GM23338 (cell line): ENCODE measurements at regions not wholly inside any gene's neighbourhood (a gene's known extent, or its start where the extent isn't known, plus 50 kb on each side); places are given as distances from the start of the nearest gene placed in this dataset.

Source experiments
- ATAC-seq: fragments of 200-7000 bp; cut with Tn5 transposase; 3 replicates; pipeline ENCODE4 v1.9.1; 2020
- DNase-seq: peaks from one replicate; pipeline ENCODE4 v3.0.0-alpha.2; 2015; ENCODE audit warnings: low spot score
- H2AFZ ChIP-seq: fragments of 200-600 bp; sonication (generic); 2 replicates; pipeline ENCODE4 v1.8.0; 2016; ENCODE audit warnings: antibody characterized with exemption, mild to moderate bottlenecking, moderate library complexity
- H3F3A ChIP-seq: fragments of 200-600 bp; sonication (generic); replicated peaks from 2 replicates; pipeline ENCODE4 v1.8.0; 2017; ENCODE audit warnings: antibody characterized with exemption, mixed run types, low read depth
- H3K27ac ChIP-seq: fragments of 200-600 bp; sonication (generic); 2 replicates; pipeline ENCODE4 v1.6.1; 2016; ENCODE audit warnings: low read depth
- H3K27me3 ChIP-seq: fragments of 200-600 bp; sonication (generic); 2 replicates; pipeline ENCODE4 v1.8.0; 2016; ENCODE audit warnings: mild to moderate bottlenecking, mixed run types, moderate library complexity; ENCODE audit not compliant: insufficient read depth
- H3K36me3 ChIP-seq: fragments of 200-600 bp; sonication (generic); 2 replicates; pipeline ENCODE4 v1.8.0; 2016; ENCODE audit warnings: mild to moderate bottlenecking; ENCODE audit not compliant: insufficient read depth
- H3K4me1 ChIP-seq: fragments of 200-600 bp; sonication (generic); 2 replicates; pipeline ENCODE4 v1.8.0; 2016; ENCODE audit warnings: mild to moderate bottlenecking, moderate library complexity; ENCODE audit not compliant: insufficient read depth
- H3K4me2 ChIP-seq: fragments of 200-600 bp; sonication (generic); 2 replicates; pipeline ENCODE4 v1.7.1; 2017; ENCODE audit warnings: mixed run types
- H3K4me3 ChIP-seq: fragments of 200-600 bp; sonication (generic); 2 replicates; pipeline ENCODE4 v1.6.1; 2016; ENCODE audit warnings: mixed run types
- H3K79me2 ChIP-seq: fragments of 200-600 bp; sonication (generic); replicated peaks from 2 replicates; pipeline ENCODE4 v1.8.0; 2017; ENCODE audit warnings: mild to moderate bottlenecking; ENCODE audit not compliant: insufficient read depth
- H3K9me2 ChIP-seq: fragments of 200-600 bp; sonication (generic); 2 replicates; pipeline ENCODE4 v1.8.0; 2017; ENCODE audit not compliant: insufficient read depth
- H4K20me1 ChIP-seq: fragments of 200-600 bp; sonication (generic); replicated peaks from 2 replicates; pipeline ENCODE4 v1.8.0; 2017; ENCODE audit warnings: mild to moderate bottlenecking; ENCODE audit not compliant: insufficient read depth
- H3K27ac Mint-ChIP-seq: 2 replicates; pipeline ENCODE4 v1.8.0; 2020; ENCODE audit warnings: inconsistent platforms, mild to moderate bottlenecking, moderate library complexity, mixed read lengths
- H3K27me3 Mint-ChIP-seq: 3 replicates; pipeline ENCODE4 v1.8.0; 2022; ENCODE audit warnings: low read depth, mild to moderate bottlenecking, moderate library complexity, mixed read lengths, inconsistent platforms; ENCODE audit not compliant: insufficient read depth, poor library complexity
- H3K36me3 Mint-ChIP-seq: 3 replicates; pipeline ENCODE4 v1.8.0; 2021; ENCODE audit warnings: low read depth, mild to moderate bottlenecking, inconsistent platforms, moderate library complexity, mixed read lengths
- H3K4me1 Mint-ChIP-seq: 3 replicates; pipeline ENCODE4 v1.8.0; 2020; ENCODE audit warnings: mild to moderate bottlenecking, inconsistent platforms, mixed read lengths
- H3K4me3 Mint-ChIP-seq: 3 replicates; pipeline ENCODE4 v1.8.0; 2021; ENCODE audit warnings: moderate library complexity, mild to moderate bottlenecking, inconsistent platforms, mixed read lengths
- H3K9me3 Mint-ChIP-seq: 3 replicates; pipeline ENCODE4 v1.8.0; 2020; ENCODE audit warnings: moderate library complexity, mild to moderate bottlenecking, inconsistent platforms, mixed read lengths
- CREB1 ChIP-seq: fragments of 250-450 bp; sonication (Bioruptor Pico); IDR thresholded peaks from 2 replicates; pipeline ENCODE4 v1.5.0; 2020; ENCODE audit warnings: low read depth, mild to moderate bottlenecking, moderate library complexity
- EZH2 ChIP-seq: fragments of 200-600 bp; sonication (generic); IDR thresholded peaks from one replicate; pipeline ENCODE4 v1.8.0; 2017; ENCODE audit warnings: antibody characterized with exemption, mild to moderate bottlenecking, low read depth; ENCODE audit not compliant: unreplicated experiment
- EZH2phosphoT487 ChIP-seq: fragments of 200-600 bp; sonication (generic); IDR thresholded peaks from one replicate; pipeline ENCODE4 v1.8.1; 2018; ENCODE audit warnings: antibody characterized with exemption; ENCODE audit not compliant: unreplicated experiment
- JUNB ChIP-seq: IDR thresholded peaks from one replicate; pipeline ENCODE4 v1.6.1; 2016; ENCODE audit warnings: antibody characterized with exemption; ENCODE audit not compliant: unreplicated experiment
- NANOG ChIP-seq: IDR thresholded peaks from 2 replicates; pipeline ENCODE4 v1.6.1; 2016; ENCODE audit warnings: antibody characterized with exemption, borderline replicate concordance
- POLR2AphosphoS5 ChIP-seq: IDR thresholded peaks from 2 replicates; pipeline ENCODE4 v1.6.1; 2016; ENCODE audit warnings: antibody characterized with exemption, low read depth
- STAT1 ChIP-seq: IDR thresholded peaks from one replicate; pipeline ENCODE4 v1.6.1; 2016; ENCODE audit warnings: antibody characterized with exemption; ENCODE audit not compliant: unreplicated experiment
- ZNF114 ChIP-seq: fragments of 250-450 bp; sonication (Bioruptor Pico); IDR thresholded peaks from 2 replicates; pipeline ENCODE4 v1.5.0; 2020; ENCODE audit warnings: mild to moderate bottlenecking, moderate library complexity
- ZNF331 ChIP-seq: fragments of 250-450 bp; sonication (Bioruptor Pico); IDR thresholded peaks from 2 replicates; pipeline ENCODE4 v1.5.0; 2020; ENCODE audit warnings: low read depth, mild to moderate bottlenecking, moderate library complexity
- TF ChIP-seq, protein P1 (sequence below), 2 experiments: fragments of 200-600 bp in 1 of 2; sonication (generic) in 1 of 2; conservative IDR thresholded peaks; 2 replicates each; pipeline versions ENCODE4 v1.5.1 to v1.6.1; 2016 to 2017; ENCODE audit warnings: antibody characterized with exemption in 2 of 2, low read depth in 2 of 2, mild to moderate bottlenecking in 2 of 2, moderate library complexity in 1 of 2
- TF ChIP-seq, protein P2 (sequence below): IDR thresholded peaks from 2 replicates; pipeline ENCODE4 v1.6.1; 2016; ENCODE audit warnings: antibody characterized with exemption
- TF ChIP-seq, protein P3 (sequence below): IDR thresholded peaks from one replicate; pipeline ENCODE4 v1.6.1; 2018; ENCODE audit warnings: antibody characterized with exemption; ENCODE audit not compliant: unreplicated experiment
- TF ChIP-seq, protein P4 (sequence below): fragments of 250-450 bp; sonication (Bioruptor Pico); IDR thresholded peaks from 2 replicates; pipeline ENCODE4 v1.5.0; 2020; ENCODE audit warnings: mild to moderate bottlenecking, moderate library complexity

DNA sequence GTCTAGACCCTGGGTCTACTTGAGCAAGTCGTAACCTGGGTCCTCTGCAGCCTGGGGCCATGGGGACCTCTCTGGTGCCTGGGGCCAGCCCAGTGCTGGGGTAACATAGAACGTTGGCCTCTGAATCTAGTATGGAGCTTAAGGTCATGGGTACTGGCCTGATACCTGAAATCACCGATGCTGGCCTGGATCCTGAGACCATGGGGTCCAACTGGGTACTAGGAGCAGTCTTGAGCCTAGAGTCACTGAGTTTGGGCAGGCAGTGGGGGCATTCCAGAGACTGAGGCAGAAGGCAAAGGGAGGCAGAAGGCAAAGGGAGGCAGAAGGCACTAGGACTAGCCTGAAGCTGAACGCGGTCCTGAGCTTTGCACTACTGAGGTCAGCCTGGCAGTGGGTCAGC, 1121.1 kb upstream of the PRR20A start:
- H3K79me2 ChIP-seq, result no peaks in the 10 kb centered on the region
- no peak overlapping the region for H3K4me2 ChIP-seq
- Mint-ChIP-seq H3K9me3 (peaks cover 3% of the 10 kb centered on the region; the same call in 1 of the 3 replicates), H3K27me3 (no peaks in the 10 kb centered on the region), H3K36me3 (no peaks in the 10 kb centered on the region), H3K27ac (no peak overlapping the region), H3K4me3 (no peak overlapping the region), H3K4me1 (peaks cover 15% of the 10 kb centered on the region; the same call in 2 of the 3 replicates)
- no peak for ATAC-seq
- H3K4me3 ChIP-seq, result no peak overlapping the region
- H3K4me1 ChIP-seq, result peaks cover 10% of the 10 kb centered on the region; the same call in 1 of the 2 replicates
- no peaks in the 10 kb centered on the region for H4K20me1 ChIP-seq
- no peak overlapping the region for H2AFZ ChIP-seq
- no peaks in the 10 kb centered on the region for H3K27me3 ChIP-seq
- no peaks in the 10 kb centered on the region for H3K36me3 ChIP-seq
- TF ChIP-seq JUNB, result no peak
- no peak for TF ChIP-seq EZH2phosphoT487
- no peak for TF ChIP-seq ZNF331 (CRISPR knock-in tag)
- TF ChIP-seq ZNF114, result no peak
- TF ChIP-seq, protein P1, sequence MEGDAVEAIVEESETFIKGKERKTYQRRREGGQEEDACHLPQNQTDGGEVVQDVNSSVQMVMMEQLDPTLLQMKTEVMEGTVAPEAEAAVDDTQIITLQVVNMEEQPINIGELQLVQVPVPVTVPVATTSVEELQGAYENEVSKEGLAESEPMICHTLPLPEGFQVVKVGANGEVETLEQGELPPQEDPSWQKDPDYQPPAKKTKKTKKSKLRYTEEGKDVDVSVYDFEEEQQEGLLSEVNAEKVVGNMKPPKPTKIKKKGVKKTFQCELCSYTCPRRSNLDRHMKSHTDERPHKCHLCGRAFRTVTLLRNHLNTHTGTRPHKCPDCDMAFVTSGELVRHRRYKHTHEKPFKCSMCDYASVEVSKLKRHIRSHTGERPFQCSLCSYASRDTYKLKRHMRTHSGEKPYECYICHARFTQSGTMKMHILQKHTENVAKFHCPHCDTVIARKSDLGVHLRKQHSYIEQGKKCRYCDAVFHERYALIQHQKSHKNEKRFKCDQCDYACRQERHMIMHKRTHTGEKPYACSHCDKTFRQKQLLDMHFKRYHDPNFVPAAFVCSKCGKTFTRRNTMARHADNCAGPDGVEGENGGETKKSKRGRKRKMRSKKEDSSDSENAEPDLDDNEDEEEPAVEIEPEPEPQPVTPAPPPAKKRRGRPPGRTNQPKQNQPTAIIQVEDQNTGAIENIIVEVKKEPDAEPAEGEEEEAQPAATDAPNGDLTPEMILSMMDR (conservative IDR thresholded peaks at IDR 0.05; ENCODE audit: low read depth in 2 of 2), result no peak
- TF ChIP-seq, protein P2, sequence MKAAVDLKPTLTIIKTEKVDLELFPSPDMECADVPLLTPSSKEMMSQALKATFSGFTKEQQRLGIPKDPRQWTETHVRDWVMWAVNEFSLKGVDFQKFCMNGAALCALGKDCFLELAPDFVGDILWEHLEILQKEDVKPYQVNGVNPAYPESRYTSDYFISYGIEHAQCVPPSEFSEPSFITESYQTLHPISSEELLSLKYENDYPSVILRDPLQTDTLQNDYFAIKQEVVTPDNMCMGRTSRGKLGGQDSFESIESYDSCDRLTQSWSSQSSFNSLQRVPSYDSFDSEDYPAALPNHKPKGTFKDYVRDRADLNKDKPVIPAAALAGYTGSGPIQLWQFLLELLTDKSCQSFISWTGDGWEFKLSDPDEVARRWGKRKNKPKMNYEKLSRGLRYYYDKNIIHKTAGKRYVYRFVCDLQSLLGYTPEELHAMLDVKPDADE, result no peak
- no peak for TF ChIP-seq CREB1 (CRISPR knock-in tag)
- TF ChIP-seq, protein P3, sequence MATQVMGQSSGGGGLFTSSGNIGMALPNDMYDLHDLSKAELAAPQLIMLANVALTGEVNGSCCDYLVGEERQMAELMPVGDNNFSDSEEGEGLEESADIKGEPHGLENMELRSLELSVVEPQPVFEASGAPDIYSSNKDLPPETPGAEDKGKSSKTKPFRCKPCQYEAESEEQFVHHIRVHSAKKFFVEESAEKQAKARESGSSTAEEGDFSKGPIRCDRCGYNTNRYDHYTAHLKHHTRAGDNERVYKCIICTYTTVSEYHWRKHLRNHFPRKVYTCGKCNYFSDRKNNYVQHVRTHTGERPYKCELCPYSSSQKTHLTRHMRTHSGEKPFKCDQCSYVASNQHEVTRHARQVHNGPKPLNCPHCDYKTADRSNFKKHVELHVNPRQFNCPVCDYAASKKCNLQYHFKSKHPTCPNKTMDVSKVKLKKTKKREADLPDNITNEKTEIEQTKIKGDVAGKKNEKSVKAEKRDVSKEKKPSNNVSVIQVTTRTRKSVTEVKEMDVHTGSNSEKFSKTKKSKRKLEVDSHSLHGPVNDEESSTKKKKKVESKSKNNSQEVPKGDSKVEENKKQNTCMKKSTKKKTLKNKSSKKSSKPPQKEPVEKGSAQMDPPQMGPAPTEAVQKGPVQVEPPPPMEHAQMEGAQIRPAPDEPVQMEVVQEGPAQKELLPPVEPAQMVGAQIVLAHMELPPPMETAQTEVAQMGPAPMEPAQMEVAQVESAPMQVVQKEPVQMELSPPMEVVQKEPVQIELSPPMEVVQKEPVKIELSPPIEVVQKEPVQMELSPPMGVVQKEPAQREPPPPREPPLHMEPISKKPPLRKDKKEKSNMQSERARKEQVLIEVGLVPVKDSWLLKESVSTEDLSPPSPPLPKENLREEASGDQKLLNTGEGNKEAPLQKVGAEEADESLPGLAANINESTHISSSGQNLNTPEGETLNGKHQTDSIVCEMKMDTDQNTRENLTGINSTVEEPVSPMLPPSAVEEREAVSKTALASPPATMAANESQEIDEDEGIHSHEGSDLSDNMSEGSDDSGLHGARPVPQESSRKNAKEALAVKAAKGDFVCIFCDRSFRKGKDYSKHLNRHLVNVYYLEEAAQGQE, result no peak
- TF ChIP-seq NANOG, result no peak
- TF ChIP-seq EZH2, result no peak
- no peak for TF ChIP-seq STAT1
- TF ChIP-seq, protein P4, sequence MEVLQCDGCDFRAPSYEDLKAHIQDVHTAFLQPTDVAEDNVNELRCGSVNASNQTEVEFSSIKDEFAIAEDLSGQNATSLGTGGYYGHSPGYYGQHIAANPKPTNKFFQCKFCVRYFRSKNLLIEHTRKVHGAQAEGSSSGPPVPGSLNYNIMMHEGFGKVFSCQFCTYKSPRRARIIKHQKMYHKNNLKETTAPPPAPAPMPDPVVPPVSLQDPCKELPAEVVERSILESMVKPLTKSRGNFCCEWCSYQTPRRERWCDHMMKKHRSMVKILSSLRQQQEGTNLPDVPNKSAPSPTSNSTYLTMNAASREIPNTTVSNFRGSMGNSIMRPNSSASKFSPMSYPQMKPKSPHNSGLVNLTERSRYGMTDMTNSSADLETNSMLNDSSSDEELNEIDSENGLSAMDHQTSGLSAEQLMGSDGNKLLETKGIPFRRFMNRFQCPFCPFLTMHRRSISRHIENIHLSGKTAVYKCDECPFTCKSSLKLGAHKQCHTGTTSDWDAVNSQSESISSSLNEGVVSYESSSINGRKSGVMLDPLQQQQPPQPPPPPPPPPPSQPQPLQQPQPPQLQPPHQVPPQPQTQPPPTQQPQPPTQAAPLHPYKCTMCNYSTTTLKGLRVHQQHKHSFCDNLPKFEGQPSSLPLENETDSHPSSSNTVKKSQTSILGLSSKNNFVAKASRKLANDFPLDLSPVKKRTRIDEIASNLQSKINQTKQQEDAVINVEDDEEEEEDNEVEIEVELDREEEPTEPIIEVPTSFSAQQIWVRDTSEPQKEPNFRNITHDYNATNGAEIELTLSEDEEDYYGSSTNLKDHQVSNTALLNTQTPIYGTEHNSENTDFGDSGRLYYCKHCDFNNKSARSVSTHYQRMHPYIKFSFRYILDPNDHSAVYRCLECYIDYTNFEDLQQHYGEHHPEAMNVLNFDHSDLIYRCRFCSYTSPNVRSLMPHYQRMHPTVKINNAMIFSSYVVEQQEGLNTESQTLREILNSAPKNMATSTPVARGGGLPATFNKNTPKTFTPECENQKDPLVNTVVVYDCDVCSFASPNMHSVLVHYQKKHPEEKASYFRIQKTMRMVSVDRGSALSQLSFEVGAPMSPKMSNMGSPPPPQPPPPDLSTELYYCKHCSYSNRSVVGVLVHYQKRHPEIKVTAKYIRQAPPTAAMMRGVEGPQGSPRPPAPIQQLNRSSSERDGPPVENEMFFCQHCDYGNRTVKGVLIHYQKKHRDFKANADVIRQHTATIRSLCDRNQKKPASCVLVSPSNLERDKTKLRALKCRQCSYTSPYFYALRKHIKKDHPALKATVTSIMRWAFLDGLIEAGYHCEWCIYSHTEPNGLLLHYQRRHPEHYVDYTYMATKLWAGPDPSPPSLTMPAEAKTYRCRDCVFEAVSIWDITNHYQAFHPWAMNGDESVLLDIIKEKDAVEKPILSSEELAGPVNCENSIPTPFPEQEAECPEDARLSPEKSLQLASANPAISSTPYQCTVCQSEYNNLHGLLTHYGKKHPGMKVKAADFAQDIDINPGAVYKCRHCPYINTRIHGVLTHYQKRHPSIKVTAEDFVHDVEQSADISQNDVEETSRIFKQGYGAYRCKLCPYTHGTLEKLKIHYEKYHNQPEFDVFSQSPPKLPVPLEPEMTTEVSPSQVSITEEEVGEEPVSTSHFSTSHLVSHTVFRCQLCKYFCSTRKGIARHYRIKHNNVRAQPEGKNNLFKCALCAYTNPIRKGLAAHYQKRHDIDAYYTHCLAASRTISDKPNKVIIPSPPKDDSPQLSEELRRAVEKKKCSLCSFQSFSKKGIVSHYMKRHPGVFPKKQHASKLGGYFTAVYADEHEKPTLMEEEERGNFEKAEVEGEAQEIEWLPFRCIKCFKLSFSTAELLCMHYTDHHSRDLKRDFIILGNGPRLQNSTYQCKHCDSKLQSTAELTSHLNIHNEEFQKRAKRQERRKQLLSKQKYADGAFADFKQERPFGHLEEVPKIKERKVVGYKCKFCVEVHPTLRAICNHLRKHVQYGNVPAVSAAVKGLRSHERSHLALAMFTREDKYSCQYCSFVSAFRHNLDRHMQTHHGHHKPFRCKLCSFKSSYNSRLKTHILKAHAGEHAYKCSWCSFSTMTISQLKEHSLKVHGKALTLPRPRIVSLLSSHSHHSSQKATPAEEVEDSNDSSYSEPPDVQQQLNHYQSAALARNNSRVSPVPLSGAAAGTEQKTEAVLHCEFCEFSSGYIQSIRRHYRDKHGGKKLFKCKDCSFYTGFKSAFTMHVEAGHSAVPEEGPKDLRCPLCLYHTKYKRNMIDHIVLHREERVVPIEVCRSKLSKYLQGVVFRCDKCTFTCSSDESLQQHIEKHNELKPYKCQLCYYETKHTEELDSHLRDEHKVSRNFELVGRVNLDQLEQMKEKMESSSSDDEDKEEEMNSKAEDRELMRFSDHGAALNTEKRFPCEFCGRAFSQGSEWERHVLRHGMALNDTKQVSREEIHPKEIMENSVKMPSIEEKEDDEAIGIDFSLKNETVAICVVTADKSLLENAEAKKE (CRISPR knock-in tag), result no peak
- TF ChIP-seq POLR2AphosphoS5, result no peak
- H3K27ac ChIP-seq, result no peak overlapping the region
- no peaks in the 10 kb centered on the region for H3F3A ChIP-seq
- no peak for DNase-seq
- no peaks in the 10 kb centered on the region for H3K9me2 ChIP-seq
